ENCODE measurements at regions not wholly inside any gene's neighbourhood (a gene's known extent, or its start where the extent isn't known, plus 50 kb on each side); places are given as distances from the start of the nearest gene placed in this dataset.

DNA sequence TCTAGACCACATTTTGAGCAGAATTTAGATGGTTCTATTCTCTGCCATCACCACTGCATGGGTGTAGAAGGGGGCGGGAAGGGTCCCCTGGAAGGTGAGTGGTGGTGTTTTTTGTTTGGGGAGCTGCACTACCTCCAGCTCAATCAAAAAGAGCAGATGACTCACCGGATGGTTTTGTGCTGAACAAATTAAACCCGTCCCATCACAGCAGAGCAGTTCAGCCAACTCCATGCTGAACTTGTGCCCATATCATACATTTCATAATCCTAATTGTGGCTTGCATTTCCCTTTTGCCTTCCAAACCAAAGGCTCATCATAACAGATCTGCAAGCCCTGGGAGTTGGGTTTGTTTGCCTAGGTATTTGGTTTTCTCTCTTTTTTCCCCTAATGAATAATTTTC, 53.0 kb upstream of the RPH3A start:
- Histone ChIP-seq H3K36me3 (ENCODE audit: control insufficient read depth, insufficient read depth, low read length) (no peaks in the 10 kb centered on the region), H2BK5ac (ENCODE audit: low read depth, low read length, poor library complexity, severe bottlenecking) (no peak overlapping the region), H2BK120ac (ENCODE audit: low read depth, low read length) (no peak overlapping the region), H4K20me1 (ENCODE audit: insufficient read depth, low read length) (no peaks in the 10 kb centered on the region), H3K27me3 (ENCODE audit: control insufficient read depth, insufficient read depth, low read length) (no peaks in the 10 kb centered on the region), H4K91ac (ENCODE audit: insufficient read depth, low read depth, low read length) (no peak overlapping the region), H3K4me3 (ENCODE audit: insufficient read depth, low read depth, low read length) (no peak overlapping the region), H3K4me2 (ENCODE audit: low read depth, low read length) (no peak overlapping the region), H3K18ac (ENCODE audit: low read depth, low read length) (no peak overlapping the region), H3K23ac (ENCODE audit: low read depth, low read length) (no peak overlapping the region), H2AK5ac (ENCODE audit: low read depth, low read length) (no peak overlapping the region), H3K9me3 (ENCODE audit: control insufficient read depth, insufficient read depth, low read length) (no peaks in the 10 kb centered on the region; the same call in 1 of the 2 replicates), H3K56ac (ENCODE audit: extremely low read depth, insufficient read depth, low read length) (no peak overlapping the region), H4K8ac (ENCODE audit: low read depth in 2 of 2, low read length in 2 of 2) (no peak overlapping the region), H3K9ac (ENCODE audit: low read depth, low read length) (no peak overlapping the region), H3K14ac (replicated peaks; ENCODE audit: low read depth, low read length) (no peak overlapping the region), H2BK20ac (ENCODE audit: low read depth, low read length) (no peak overlapping the region), H3K79me1 (ENCODE audit: low read depth in 1 of 2, low read length in 2 of 2) (no peaks in the 10 kb centered on the region), H4K5ac (ENCODE audit: low read depth, low read length) (no peak overlapping the region), H3K9me1 (ENCODE audit: insufficient read depth, low read length) (no peaks in the 10 kb centered on the region), H2AK9ac (replicated peaks; ENCODE audit: low read depth, low read length, poor library complexity) (no peak overlapping the region), H3K4me1 (ENCODE audit: control insufficient read depth, insufficient read depth, low read length) (no peaks in the 10 kb centered on the region), H2BK15ac (ENCODE audit: low read depth, low read length) (no peak overlapping the region), H2AFZ (replicated peaks; ENCODE audit: low read length, poor library complexity) (no peak overlapping the region), H3K4ac (ENCODE audit: low read depth, low read length) (no peak overlapping the region), H3K27ac (ENCODE audit: insufficient read depth, low read length) (no peak overlapping the region)
- in situ Hi-C loops (cut with MboI; ENCODE audit: low sequenced_read_pairs) (no loop called here), dilution Hi-C loops (cut with HindIII; ENCODE audit: low sequenced_read_pairs, unreplicated experiment) (no loop called here), intact Hi-C loops (cut with micrococcal nuclease) (no loop called here)
- ChIA-PET POLR2A (ENCODE audit: unreplicated experiment) (no interaction called here), CTCF (no interaction called here)
- no CpG with 5 or more reads among the region's 3 CpGs for WGBS, 2 experiments (ENCODE audit: extremely low coverage in 2 of 2, insufficient read length in 1 of 2)
- TF ChIP-seq FOS (IDR thresholded peaks at IDR 0.05; ENCODE audit: low read depth, low read length) (no peak), MAZ (IDR thresholded peaks at IDR 0.05; ENCODE audit: borderline replicate concordance, low read depth, low read length) (no peak), BHLHE40 (IDR thresholded peaks at IDR 0.05; ENCODE audit: low read depth, low read length) (no peak), CEBPB (IDR thresholded peaks at IDR 0.05; ENCODE audit: low read depth, low read length) (no peak), RAD21 (IDR thresholded peaks at IDR 0.05; ENCODE audit: low read length) (no peak), CTCF (conservative IDR thresholded peaks at IDR 0.05; ENCODE audit: low read depth, low read length) (no peak), CHD1 (IDR thresholded peaks at IDR 0.05; ENCODE audit: low read depth, low read length) (no peak), RCOR1 (IDR thresholded peaks at IDR 0.05; ENCODE audit: insufficient replicate concordance, low read length) (no peak), MXI1 (IDR thresholded peaks at IDR 0.05; ENCODE audit: borderline replicate concordance, low read depth, low read length) (no peak)
- no TSS peak for BruUV-seq (replicated peaks)
- no peak for DNase-seq
- ATAC-seq (ENCODE audit: low read depth), result no peak
